Vagina (tissue), 2 donors: ENCODE measurements at regions not wholly inside any gene's neighbourhood (a gene's known extent, or its start where the extent isn't known, plus 50 kb on each side); places are given as distances from the start of the nearest gene placed in this dataset.

Experiments used
- DNase-seq, 2 donors: peaks; one replicate each; pipeline ENCODE4 v3.0.0-alpha.2; 2017; ENCODE audit errors: extremely low spot score in 2 of 2
- H3K27ac ChIP-seq: fragments of 200-600 bp; sonication (generic); one replicate; pipeline ENCODE4 v1.5.1; 2019
- H3K27me3 ChIP-seq: fragments of 200-600 bp; sonication (generic); one replicate; pipeline ENCODE4 v1.5.1; 2019
- H3K36me3 ChIP-seq, 2 donors: fragments of 200-600 bp; sonication (generic); one replicate each; pipeline ENCODE4 v1.5.1; 2017 to 2019
- H3K4me1 ChIP-seq: fragments of 200-600 bp; sonication (generic); one replicate; pipeline ENCODE4 v1.5.1; 2019
- H3K4me3 ChIP-seq, 2 donors: fragments of 200-600 bp; sonication (generic); 1 replicate in 1 of 2; 2 replicates in 1 of 2; pipeline ENCODE4 v1.5.1; 2016 to 2019
- H3K9me3 ChIP-seq: fragments of 200-600 bp; sonication (generic); one replicate; pipeline ENCODE4 v1.5.1; 2019
- CTCF ChIP-seq, 3 experiments: fragments of 450-650 bp in 2 of 3; fragments of 200-600 bp in 1 of 3; sonication (generic) in 1 of 3; IDR thresholded peaks; one replicate each; pipeline ENCODE4 v1.5.1; 2017 to 2019; ENCODE audit warnings: antibody characterized with exemption in 3 of 3, mild to moderate bottlenecking in 2 of 3, moderate library complexity in 2 of 3
- POLR2A ChIP-seq, 2 donors: fragments of 450-650 bp; IDR thresholded peaks; one replicate each; pipeline ENCODE4 v1.6.1; 2017; ENCODE audit warnings: antibody characterized with exemption in 2 of 2, mild to moderate bottlenecking in 2 of 2, moderate library complexity in 2 of 2
- POLR2AphosphoS5 ChIP-seq, 2 donors: sonication (generic); formaldehyde crosslinking; IDR thresholded peaks; one replicate each; pipeline ENCODE4 v1.9.0; 2017; ENCODE audit warnings: antibody characterized with exemption in 2 of 2, mild to moderate bottlenecking in 2 of 2, low read depth in 1 of 2; ENCODE audit not compliant: insufficient read depth in 1 of 2
- intact Hi-C: fragments of 100-400 bp; cut with DNase I; formaldehyde crosslinking; loops from one replicate; pipeline ENCODE4 v1.15.1; 2023

- peaks cover 13% of the 10 kb centered on the region for H3K4me1 ChIP-seq
- no peak overlapping the region for H3K4me3 ChIP-seq
- DNase-seq, result no peak
- no peaks in the 10 kb centered on the region for H3K27me3 ChIP-seq
- H3K36me3 ChIP-seq, result no peaks in the 10 kb centered on the region
- H3K27ac ChIP-seq, result no peak overlapping the region
- no peaks in the 10 kb centered on the region for H3K9me3 ChIP-seq
- no peak for TF ChIP-seq CTCF (IDR thresholded peaks at IDR 0.05)
- TF ChIP-seq POLR2AphosphoS5 (IDR thresholded peaks at IDR 0.05; ENCODE audit: insufficient read depth in 1 of 2, low read depth in 1 of 2), result no peak
- no peak for TF ChIP-seq POLR2A (IDR thresholded peaks at IDR 0.05)
- intact Hi-C loops, result no loop called here
Measured at GRCh38 chr13:73244467-73244866, 185.7 kb downstream of the KLF5 start.

- no peaks in the 10 kb centered on the region for H3K4me1 ChIP-seq
- TF ChIP-seq POLR2AphosphoS5 (IDR thresholded peaks at IDR 0.05; ENCODE audit: insufficient read depth in 1 of 2, low read depth in 1 of 2), result no peak
- no peak for TF ChIP-seq POLR2A (IDR thresholded peaks at IDR 0.05)
- no peak for TF ChIP-seq CTCF (IDR thresholded peaks at IDR 0.05)
- no peaks in the 10 kb centered on the region for H3K9me3 ChIP-seq
- H3K36me3 ChIP-seq, result no peaks in the 10 kb centered on the region
- no peaks in the 10 kb centered on the region for H3K27me3 ChIP-seq
- no peak overlapping the region for H3K27ac ChIP-seq
- intact Hi-C loops, result no loop called here
- no peak overlapping the region for H3K4me3 ChIP-seq
- DNase-seq, result no peak
Measured at GRCh38 chr13:73242515-73243015, 183.8 kb downstream of the KLF5 start.

GRCh38 chr13:73240193-73240592, 181.4 kb downstream of the KLF5 start:
- intact Hi-C loops, result no loop called here
- Histone ChIP-seq H3K27ac (no peak overlapping the region), H3K36me3 (no peaks in the 10 kb centered on the region), H3K9me3 (no peaks in the 10 kb centered on the region), H3K4me1 (no peaks in the 10 kb centered on the region), H3K27me3 (no peaks in the 10 kb centered on the region), H3K4me3 (no peak overlapping the region)
- DNase-seq, result no peak
- no peak for TF ChIP-seq CTCF (IDR thresholded peaks at IDR 0.05)
- TF ChIP-seq POLR2A (IDR thresholded peaks at IDR 0.05), result no peak
- TF ChIP-seq POLR2AphosphoS5 (IDR thresholded peaks at IDR 0.05; ENCODE audit: insufficient read depth in 1 of 2, low read depth in 1 of 2), result no peak

- no peaks in the 10 kb centered on the region for H3K9me3 ChIP-seq
- H3K36me3 ChIP-seq, result no peaks in the 10 kb centered on the region
- intact Hi-C loops, result no loop called here
- H3K4me3 ChIP-seq, result no peak overlapping the region
- DNase-seq, result no peak
- no peak for TF ChIP-seq POLR2A (IDR thresholded peaks at IDR 0.05)
- no peak for TF ChIP-seq POLR2AphosphoS5 (IDR thresholded peaks at IDR 0.05; ENCODE audit: insufficient read depth in 1 of 2, low read depth in 1 of 2)
- no peak for TF ChIP-seq CTCF (IDR thresholded peaks at IDR 0.05)
- no peaks in the 10 kb centered on the region for H3K4me1 ChIP-seq
- no peaks in the 10 kb centered on the region for H3K27me3 ChIP-seq
- H3K27ac ChIP-seq, result no peak overlapping the region
Measured at GRCh38 chr13:73235385-73235784, 176.6 kb downstream of the KLF5 start.

- Histone ChIP-seq H3K27ac (no peak overlapping the region), H3K9me3 (peaks cover 3% of the 10 kb centered on the region), H3K27me3 (no peaks in the 10 kb centered on the region), H3K4me3 (no peak overlapping the region), H3K36me3 (no peaks in the 10 kb centered on the region), H3K4me1 (no peaks in the 10 kb centered on the region)
- no peak for TF ChIP-seq POLR2AphosphoS5 (IDR thresholded peaks at IDR 0.05; ENCODE audit: insufficient read depth in 1 of 2, low read depth in 1 of 2)
- TF ChIP-seq CTCF (IDR thresholded peaks at IDR 0.05), result no peak
- no peak for TF ChIP-seq POLR2A (IDR thresholded peaks at IDR 0.05)
- intact Hi-C loops, result no loop called here
- DNase-seq, result no peak
Measured at GRCh38 chr13:73231471-73231870, 172.7 kb downstream of the KLF5 start.
